ENCODE measurements at regions not wholly inside any gene's neighbourhood (a gene's known extent, or its start where the extent isn't known, plus 50 kb on each side); places are given as distances from the start of the nearest gene placed in this dataset.
"Not testable (repeated sequence)": the region's sequence is repeated elsewhere in the genome, so short reads cannot be mapped to it uniquely, and the experiment has no call there.

GRCh38 chr7:128561116-128561722, 84.7 kb downstream of the METTL2B start:
- CTCF ChIA-PET, result interaction anchor here (0.6 kb wide), 1 partner anchor 189 kb away, joined by 3 read pairs; no protein-coding TSS in a partner anchor
- POLR2A ChIA-PET, result not testable (repeated sequence)

DNA sequence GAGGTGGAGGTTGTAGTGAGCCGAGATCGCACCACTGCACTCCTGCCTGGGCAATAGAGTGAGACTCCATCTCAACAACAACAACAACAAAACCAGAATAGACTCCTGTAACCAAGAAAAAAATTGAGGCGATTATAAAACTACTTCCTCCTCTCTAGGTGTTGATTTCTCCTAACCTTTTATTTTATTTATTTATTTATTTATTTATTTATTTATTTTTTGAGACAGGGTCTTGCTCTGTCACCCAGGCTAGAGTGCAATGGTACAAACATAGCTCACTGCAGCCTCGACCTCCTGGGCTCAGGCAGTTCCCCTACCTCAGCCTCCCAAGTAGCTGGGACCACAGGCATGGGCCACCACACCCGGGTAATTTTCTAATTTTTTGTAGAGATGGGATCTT, 86.2 kb downstream of the METTL2B start:
- POLR2A ChIA-PET, CTCF ChIA-PET: not testable (repeated sequence)

GRCh38 chr7:128564123-128564700, 87.7 kb downstream of the METTL2B start:
- CTCF ChIA-PET, POLR2A ChIA-PET: not testable (repeated sequence)

DNA sequence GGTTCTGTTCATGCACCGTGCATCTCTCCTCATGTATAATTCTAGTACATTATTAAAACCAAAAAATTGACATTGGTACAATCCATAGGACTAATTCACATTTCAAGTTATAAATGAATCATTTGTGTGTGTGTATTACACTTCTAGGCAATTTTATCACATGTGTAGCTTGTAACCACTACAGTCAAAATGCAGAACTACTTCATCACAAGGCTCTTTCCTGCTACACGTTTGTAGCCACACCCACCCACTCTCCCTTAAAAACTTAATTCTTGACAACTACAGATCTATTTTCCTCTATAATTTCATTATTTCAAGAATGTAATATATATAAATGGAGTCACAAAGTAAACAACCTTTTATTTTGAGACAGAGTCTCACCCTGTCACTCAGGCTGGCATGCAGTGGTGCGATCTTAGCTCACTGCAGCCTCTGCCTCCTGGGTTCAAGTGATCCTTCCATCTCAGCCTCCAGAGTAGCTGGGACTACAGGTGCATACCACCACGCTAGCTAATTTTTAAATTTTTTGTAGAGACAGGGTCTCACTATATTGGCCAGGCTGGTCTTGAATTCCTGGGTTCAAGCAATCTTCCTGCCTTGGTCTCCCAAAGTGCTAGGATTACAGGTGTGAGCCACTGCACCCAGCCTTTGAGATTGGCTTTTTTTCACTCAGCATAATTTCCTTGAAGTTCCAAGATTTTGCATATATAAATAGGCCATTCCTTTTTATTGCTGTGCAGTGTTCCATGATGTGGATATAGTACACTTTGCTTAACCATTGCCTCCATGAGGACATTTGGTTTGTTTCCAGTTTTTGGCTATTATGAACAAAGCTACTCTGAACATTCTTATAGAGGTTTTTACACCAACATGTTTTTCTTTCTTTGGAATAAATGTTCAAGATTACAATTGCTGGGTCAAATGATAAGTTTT, 88.7 kb downstream of the METTL2B start:
- CTCF ChIA-PET, POLR2A ChIA-PET: not testable (repeated sequence)

- POLR2A ChIA-PET, CTCF ChIA-PET: not testable (repeated sequence)
These were observed 96.8 kb upstream of the GARIN1A start for GRCh38 chr7:128575277-128575676.

GRCh38 chr7:128576953-128577352, 95.1 kb upstream of the GARIN1A start:
- POLR2A ChIA-PET, result not testable (repeated sequence)

GRCh38 chr7:128579843-128580242, 92.2 kb upstream of the GARIN1A start:
- CTCF ChIA-PET, POLR2A ChIA-PET: not testable (repeated sequence)

More at GRCh38 chr7:128576953-128577352, 95.1 kb upstream of the GARIN1A start:
- CTCF ChIA-PET, result not testable (repeated sequence)

DNA sequence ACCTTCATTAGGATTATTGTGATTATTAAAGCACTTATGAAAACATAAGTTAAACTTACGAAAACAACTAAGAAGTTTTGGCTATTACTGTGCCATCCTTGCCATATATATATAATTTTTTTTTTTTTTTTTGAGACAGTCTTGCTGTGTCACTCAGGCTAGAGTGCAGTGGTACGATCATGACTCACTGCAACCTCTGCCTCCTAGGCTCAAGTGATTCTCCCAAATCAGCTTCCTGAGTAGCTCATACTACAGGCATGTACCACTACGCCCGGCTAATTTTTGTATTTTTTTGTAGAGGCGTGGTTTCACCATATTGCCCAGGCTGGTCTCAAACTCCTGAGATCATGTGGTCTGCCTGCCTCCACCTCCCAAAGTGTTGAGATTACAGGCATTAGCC, 91.0 kb upstream of the GARIN1A start:
- POLR2A ChIA-PET, result not testable (repeated sequence)
- CTCF ChIA-PET, result interaction anchor here (0.7 kb wide), 1 partner anchor 115 kb away, joined by 4 read pairs; no protein-coding TSS in a partner anchor

GRCh38 chr7:128581825-128582561, 90.1 kb upstream of the GARIN1A start:
- CTCF ChIA-PET, POLR2A ChIA-PET: not testable (repeated sequence)

DNA sequence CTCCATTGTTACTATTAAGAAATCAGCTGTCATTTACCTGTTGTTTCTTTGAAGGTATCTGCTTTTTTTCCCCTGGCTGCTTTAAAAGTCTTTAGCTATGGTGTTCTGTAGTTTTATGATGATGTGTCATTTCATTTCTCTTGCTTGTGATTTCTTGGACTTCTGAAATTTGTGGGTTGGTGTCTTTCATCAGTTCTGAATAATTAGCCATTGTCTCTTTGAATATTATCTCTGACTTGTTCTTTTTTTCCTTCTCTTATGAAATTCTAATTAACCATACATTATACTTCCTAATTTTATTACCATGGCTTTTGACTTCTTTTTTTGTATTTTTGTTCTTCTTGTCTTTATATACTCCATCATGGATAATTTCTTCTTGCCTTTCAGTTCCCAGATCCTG, 85.4 kb upstream of the GARIN1A start:
- POLR2A ChIA-PET, CTCF ChIA-PET: not testable (repeated sequence)

DNA sequence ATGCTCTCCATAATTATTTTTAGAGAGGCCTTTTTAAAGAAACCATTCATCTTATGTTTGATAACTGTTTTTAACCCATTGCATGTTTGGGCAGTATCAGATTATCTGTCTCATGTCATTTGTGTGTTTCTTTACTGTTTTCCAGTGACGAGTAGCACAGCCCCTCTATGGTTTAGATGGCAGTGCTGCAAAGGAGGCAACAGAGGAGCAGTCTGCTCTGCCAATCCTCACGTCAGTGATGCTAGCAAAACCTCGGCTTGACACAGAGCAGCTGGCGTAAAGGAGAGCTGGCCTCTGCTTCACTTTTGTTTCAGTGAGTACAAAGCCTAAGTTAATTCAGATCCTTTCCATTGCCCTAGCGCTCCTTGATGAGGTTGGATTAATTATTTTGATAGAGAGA, 80.4 kb upstream of the GARIN1A start:
- POLR2A ChIA-PET, result no interaction called here
- CTCF ChIA-PET, result no interaction called here

DNA sequence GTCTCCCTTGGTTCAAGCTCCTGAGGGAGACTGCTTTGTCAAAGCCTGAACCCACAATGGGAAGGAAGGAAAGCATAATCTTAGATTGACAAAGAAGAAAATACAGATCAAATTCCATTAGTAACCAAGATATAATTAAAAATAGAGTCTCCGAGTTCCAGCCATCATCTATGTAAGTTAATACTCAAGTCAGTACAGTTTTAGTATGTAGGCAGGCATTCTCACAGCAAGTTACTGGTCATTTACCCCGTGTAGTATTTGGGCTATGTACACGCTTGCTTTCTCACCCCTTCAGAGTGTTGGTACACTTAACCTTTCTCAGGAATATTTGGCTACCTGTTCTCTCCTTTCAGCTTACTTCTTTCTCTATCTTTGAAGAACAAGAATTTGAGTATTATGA, 79.9 kb upstream of the GARIN1A start:
- POLR2A ChIA-PET, result not testable (repeated sequence)

DNA sequence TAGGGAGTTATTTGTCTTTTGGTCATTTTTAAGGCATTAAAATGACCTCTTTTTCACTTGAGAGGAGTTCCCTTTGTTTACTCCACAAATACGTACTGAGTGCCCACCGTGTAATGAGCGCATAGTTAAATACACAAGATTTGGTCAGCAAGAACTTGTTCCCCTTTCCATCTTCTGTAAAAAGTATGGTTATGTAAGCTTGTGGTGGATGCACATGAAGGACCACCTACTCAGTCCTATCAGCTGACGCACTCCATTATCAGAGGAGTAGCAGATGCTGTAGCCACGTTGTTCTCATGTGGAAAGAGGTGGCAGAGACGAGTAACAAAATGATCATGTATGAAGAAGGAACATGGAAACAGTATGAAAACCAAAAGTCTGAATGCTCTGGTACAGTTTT, 78.0 kb upstream of the GARIN1A start:
- POLR2A ChIA-PET, CTCF ChIA-PET: not testable (repeated sequence)

More for the DNA sequence above, 79.9 kb upstream of the GARIN1A start:
- CTCF ChIA-PET, result not testable (repeated sequence)

DNA sequence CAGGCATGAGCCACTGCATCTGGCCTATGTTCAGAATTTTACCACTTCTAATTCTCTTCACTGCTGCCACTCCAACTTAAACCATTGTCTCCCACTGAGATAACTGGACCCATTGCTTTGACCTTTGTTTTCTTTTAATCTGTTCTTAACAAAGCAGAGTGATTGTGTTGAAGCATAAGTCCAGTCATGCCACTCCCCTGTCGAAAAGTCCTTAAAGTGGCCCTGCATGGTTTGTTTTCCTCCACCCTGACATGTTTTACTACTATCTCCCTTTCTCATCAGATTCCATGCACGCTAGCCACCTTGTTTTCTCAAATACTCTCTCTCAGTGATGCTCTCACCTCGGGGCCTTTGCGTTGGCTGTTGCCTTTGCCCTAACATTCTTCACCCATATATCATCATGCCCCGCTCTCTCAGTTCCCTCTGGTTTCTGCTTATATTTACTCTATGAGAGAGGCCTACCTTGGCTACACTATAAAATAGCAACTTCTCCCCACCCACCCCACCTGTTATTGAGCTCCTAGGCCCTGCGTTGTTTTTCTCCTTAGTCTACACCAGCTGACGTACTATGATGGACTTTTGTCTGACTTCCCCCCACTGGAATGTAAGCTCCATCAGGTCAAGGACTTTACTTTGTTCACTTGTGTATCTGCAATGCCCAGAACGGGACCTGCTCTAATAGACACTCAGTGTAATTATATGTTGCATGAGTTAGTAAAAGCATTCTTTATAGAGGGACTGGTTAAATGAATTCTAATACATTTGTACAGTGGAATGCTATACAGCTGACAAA, 75.6 kb upstream of the GARIN1A start:
- CTCF ChIA-PET, POLR2A ChIA-PET: not testable (repeated sequence)

DNA sequence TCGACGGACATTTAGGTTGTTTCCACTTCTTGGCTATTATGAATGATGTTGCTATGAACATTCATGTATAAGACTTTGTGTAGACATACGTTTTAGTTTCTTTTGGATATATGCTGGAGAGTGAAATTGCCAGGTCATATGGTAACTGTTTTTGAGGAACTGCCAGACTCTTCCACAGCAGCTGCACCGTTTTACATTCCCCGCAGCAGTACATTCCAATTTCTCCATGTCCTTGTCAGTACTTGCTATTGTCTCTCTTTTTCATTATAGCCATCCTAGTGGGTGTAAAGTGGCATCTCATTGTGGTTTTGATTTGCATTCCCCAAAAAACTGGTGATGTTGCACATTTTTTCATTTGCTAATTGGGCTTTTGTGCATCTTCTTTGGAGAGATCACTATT, 73.1 kb upstream of the GARIN1A start:
- CTCF ChIA-PET, result interaction anchor here (0.6 kb wide), 1 partner anchor 48 kb away, joined by 3 read pairs; no protein-coding TSS in a partner anchor
- POLR2A ChIA-PET, result not testable (repeated sequence)

- CTCF ChIA-PET, result not testable (repeated sequence)
- POLR2A ChIA-PET, result interaction anchor here (0.6 kb wide), 1 partner anchor 63 kb away, joined by 3 read pairs; the partner anchor contains the start of gene GARIN1A
These were observed 63.2 kb upstream of the GARIN1A start for GRCh38 chr7:128608678-128609421.

GRCh38 chr7:128613366-128613765, 58.7 kb upstream of the GARIN1A start:
- POLR2A ChIA-PET, result not testable (repeated sequence)
- CTCF ChIA-PET, result interaction anchor here (1.5 kb wide), 1 partner anchor 8 kb away, joined by 5 read pairs; no protein-coding TSS in a partner anchor

- POLR2A ChIA-PET, result not testable (repeated sequence)
- CTCF ChIA-PET, result interaction anchor here (0.6 to 1.5 kb wide), 2 partner anchors 9 to 117 kb away, joined by 3 to 5 read pairs; no protein-coding TSS in a partner anchor
These were observed 57.3 kb upstream of the GARIN1A start for GRCh38 chr7:128614812-128615211.

GRCh38 chr7:128616799-128617198, 55.3 kb upstream of the GARIN1A start:
- CTCF ChIA-PET, POLR2A ChIA-PET: not testable (repeated sequence)
